Transverse colon (tissue), 4 donors: ENCODE measurements at regions not wholly inside any gene's neighbourhood (a gene's known extent, or its start where the extent isn't known, plus 50 kb on each side); places are given as distances from the start of the nearest gene placed in this dataset.

Experiments used
- DNase-seq: peaks from one replicate; pipeline ENCODE4 v3.0.0-alpha.2; 2019
- H3K27ac ChIP-seq, 4 donors: fragments of 200-600 bp; sonication (generic); 2 replicates each; pipeline ENCODE4 v1.5.1; 2016 to 2018; ENCODE audit warnings: inconsistent platforms in 4 of 4
- H3K27me3 ChIP-seq: fragments of 200-600 bp; sonication (generic); 2 replicates; pipeline ENCODE4 v1.5.1; 2017; ENCODE audit warnings: inconsistent platforms
- H3K36me3 ChIP-seq, 4 donors: fragments of 200-600 bp; sonication (generic); 2 replicates each; pipeline ENCODE4 v1.5.1; 2017 to 2019; ENCODE audit warnings: inconsistent platforms in 4 of 4
- H3K4me1 ChIP-seq, 4 donors: fragments of 200-600 bp; sonication (generic); 2 replicates each; pipeline ENCODE4 v1.5.1; 2017 to 2020; ENCODE audit warnings: inconsistent platforms in 4 of 4
- H3K4me3 ChIP-seq, 4 donors: fragments of 200-600 bp; sonication (generic); 1 replicate in 1 of 4; 2 replicates in 3 of 4; pipeline versions ENCODE4 v1.5.1 to v1.6.1; 2017 to 2019; ENCODE audit warnings: inconsistent platforms in 4 of 4
- H3K9me3 ChIP-seq, 2 donors: fragments of 200-600 bp; sonication (generic); 2 replicates each; pipeline ENCODE4 v1.5.1; 2017 to 2019; ENCODE audit warnings: inconsistent platforms in 2 of 2
- EP300 ChIP-seq: sonication (generic); formaldehyde crosslinking; IDR thresholded peaks from one replicate; pipeline ENCODE4 v1.6.1; 2017; ENCODE audit warnings: antibody characterized with exemption, low read depth
- POLR2A ChIP-seq: fragments of 450-650 bp; IDR thresholded peaks from one replicate; pipeline ENCODE4 v1.6.1; 2016; ENCODE audit warnings: antibody characterized with exemption, mild to moderate bottlenecking, moderate library complexity
- POLR2AphosphoS5 ChIP-seq, 3 donors: sonication (generic); formaldehyde crosslinking; IDR thresholded peaks; one replicate each; pipeline ENCODE4 v1.6.1; 2016; ENCODE audit warnings: antibody characterized with exemption in 3 of 3
- WGBS, 2 donors: methylation state at CpG; one replicate each; pipeline ENCODE4 v1.1.5; 2018; ENCODE audit warnings: low coverage in 1 of 2; 5-methylcytosine and 5-hydroxymethylcytosine counted together
- in situ Hi-C, 4 donors: fragments of 200-750 bp; cut with MboI; loops; one replicate each; pipeline versions ENCODE4 v1.15.0 to v1.15.1; 2017; ENCODE audit warnings: low sequenced_read_pairs in 3 of 4, low pct_ligation_motif_present in 1 of 4, low pct_unique_long_range_greater_than_20kb in 1 of 4
- intact Hi-C: fragments of 100-400 bp; cut with DNase I; formaldehyde crosslinking; loops from one replicate; pipeline ENCODE4 v1.15.1; 2023; ENCODE audit warnings: low total_unique reads
- TF ChIP-seq, protein P1 (sequence below), 5 experiments: fragments of 200-600 bp in 3 of 5; fragments of 450-650 bp in 2 of 5; sonication (generic) in 3 of 5; IDR thresholded peaks; 1 replicate in 2 of 5; 2 replicates in 3 of 5; pipeline ENCODE4 v1.5.1; 2016 to 2017; ENCODE audit warnings: antibody characterized with exemption in 5 of 5, inconsistent platforms in 3 of 5, mild to moderate bottlenecking in 2 of 5, moderate library complexity in 1 of 5

DNA sequence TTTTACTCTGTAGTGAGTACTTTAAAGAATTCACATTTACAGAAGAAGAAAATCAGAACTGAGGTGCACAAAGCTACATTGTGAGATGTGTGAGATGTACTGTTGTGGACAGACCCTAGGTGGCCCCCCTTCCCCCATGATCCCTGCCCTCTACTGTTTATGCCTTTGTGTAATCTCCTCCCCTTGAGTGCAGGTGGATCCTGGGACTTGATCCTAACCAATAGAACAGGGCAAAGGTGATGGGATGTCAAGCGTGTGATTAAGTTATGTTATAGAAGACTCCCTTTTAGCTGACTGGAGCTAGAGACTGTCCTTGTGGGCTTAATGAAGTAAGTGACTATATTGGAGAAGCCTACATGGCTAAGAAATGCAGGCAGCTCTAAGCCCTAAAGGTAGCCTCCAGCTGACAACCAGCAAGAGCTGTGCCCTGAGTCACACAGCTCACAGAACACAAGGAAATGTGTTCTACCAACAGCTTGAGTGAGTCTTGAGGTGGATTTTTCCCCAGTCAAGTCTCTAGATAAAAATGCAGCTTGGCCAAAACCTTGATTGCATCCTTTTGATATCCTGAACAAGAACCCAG lies 225.2 kb upstream of the LEF1 start:
- no peak overlapping the region for H3K4me3 ChIP-seq
- no peaks in the 10 kb centered on the region for H3K9me3 ChIP-seq
- H3K36me3 ChIP-seq: no peaks in the 10 kb centered on the region
- H3K27ac ChIP-seq: no peak overlapping the region
- no peaks in the 10 kb centered on the region for H3K27me3 ChIP-seq
- 80% methylated on average over 1 of the region's 1 CpG; no CpG with 5 or more reads in 1 of the 2 donors for WGBS, 2 donors
- intact Hi-C loops: no loop called here
- TF ChIP-seq POLR2A: no peak
- no peak for TF ChIP-seq EP300
- TF ChIP-seq POLR2AphosphoS5 (IDR thresholded peaks at IDR 0.05): no peak
- TF ChIP-seq, protein P1, sequence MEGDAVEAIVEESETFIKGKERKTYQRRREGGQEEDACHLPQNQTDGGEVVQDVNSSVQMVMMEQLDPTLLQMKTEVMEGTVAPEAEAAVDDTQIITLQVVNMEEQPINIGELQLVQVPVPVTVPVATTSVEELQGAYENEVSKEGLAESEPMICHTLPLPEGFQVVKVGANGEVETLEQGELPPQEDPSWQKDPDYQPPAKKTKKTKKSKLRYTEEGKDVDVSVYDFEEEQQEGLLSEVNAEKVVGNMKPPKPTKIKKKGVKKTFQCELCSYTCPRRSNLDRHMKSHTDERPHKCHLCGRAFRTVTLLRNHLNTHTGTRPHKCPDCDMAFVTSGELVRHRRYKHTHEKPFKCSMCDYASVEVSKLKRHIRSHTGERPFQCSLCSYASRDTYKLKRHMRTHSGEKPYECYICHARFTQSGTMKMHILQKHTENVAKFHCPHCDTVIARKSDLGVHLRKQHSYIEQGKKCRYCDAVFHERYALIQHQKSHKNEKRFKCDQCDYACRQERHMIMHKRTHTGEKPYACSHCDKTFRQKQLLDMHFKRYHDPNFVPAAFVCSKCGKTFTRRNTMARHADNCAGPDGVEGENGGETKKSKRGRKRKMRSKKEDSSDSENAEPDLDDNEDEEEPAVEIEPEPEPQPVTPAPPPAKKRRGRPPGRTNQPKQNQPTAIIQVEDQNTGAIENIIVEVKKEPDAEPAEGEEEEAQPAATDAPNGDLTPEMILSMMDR (IDR thresholded peaks at IDR 0.05): no peak
- DNase-seq: no peak
- H3K4me1 ChIP-seq: no peaks in the 10 kb centered on the region
- in situ Hi-C loops: no loop called here

DNA sequence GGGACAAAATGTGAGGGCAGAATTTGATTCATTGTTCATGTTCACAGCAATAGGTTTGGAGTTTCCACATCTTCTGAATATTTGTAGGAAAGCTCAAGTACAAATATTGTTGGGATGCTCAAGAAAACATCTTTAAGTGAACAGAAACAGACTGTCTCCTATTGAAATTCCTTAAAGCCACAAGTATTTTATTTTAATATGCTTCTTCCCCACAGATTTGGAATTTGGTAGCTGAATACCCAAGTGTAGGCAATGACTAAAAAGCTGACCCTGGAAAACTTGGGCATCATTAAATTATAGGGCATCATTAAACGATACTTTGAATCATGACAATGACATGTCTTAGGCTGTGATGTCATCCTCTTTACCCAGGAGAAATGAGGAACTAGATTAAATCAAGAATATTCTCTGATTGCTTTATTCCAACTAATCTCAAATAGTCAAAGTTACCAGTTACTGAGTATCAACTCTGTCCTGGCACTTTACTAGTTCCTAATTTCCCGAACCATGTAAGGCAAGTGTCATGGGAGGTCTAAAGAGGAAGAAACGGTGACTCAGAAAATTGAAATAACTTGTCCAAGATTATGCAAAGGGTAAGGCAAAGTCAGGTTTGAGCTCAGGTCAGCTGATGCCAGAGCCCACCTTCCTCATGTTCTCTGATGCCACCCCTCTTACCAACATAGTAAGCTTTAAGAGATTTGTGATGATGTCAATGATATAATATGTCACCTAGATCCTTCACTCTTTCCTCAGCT lies 223.1 kb upstream of the LEF1 start:
- intact Hi-C loops: no loop called here
- Histone ChIP-seq H3K4me3 (no peak overlapping the region), H3K9me3 (no peaks in the 10 kb centered on the region), H3K27me3 (no peaks in the 10 kb centered on the region), H3K27ac (no peak overlapping the region), H3K4me1 (no peaks in the 10 kb centered on the region), H3K36me3 (no peaks in the 10 kb centered on the region)
- WGBS, 2 donors: 90 to 96% methylated on average over 3 of the region's 3 CpGs
- in situ Hi-C loops: no loop called here
- no peak for DNase-seq
- TF ChIP-seq POLR2AphosphoS5 (IDR thresholded peaks at IDR 0.05) (no peak), POLR2A (no peak), EP300 (no peak)
- TF ChIP-seq, protein P1 (IDR thresholded peaks at IDR 0.05): no peak

DNA sequence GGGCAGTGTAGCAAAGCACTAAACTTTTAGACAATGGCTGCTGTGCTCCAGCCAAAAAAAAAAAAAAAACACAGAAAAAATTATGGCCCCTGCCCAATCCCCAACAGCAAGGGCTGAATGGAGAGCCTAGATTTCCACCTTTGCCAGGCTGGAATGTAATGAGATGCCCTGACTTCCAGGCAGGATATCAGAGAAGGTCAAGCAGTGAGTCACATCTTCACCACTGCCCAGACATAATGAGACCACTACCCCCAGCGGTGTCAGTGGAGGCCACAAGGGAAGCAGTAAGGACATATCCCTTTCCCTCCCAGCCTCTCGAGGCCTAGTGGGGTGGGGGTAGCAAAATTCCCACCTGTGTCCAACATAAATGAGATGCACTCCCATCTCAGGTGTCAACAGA lies 216.3 kb upstream of the LEF1 start:
- no peak overlapping the region for H3K4me3 ChIP-seq
- H3K27me3 ChIP-seq: no peaks in the 10 kb centered on the region
- 74 to 100% methylated on average over 1 to 2 of the region's 2 CpGs for WGBS, 2 donors
- in situ Hi-C loops (no loop called here), intact Hi-C loops (no loop called here)
- TF ChIP-seq EP300: no peak
- TF ChIP-seq POLR2A: no peak
- TF ChIP-seq, protein P1 (IDR thresholded peaks at IDR 0.05): no peak
- TF ChIP-seq POLR2AphosphoS5 (IDR thresholded peaks at IDR 0.05): no peak
- DNase-seq: no peak
- H3K9me3 ChIP-seq: no peaks in the 10 kb centered on the region
- H3K36me3 ChIP-seq: no peaks in the 10 kb centered on the region
- H3K4me1 ChIP-seq: no peaks in the 10 kb centered on the region
- no peak overlapping the region for H3K27ac ChIP-seq

DNA sequence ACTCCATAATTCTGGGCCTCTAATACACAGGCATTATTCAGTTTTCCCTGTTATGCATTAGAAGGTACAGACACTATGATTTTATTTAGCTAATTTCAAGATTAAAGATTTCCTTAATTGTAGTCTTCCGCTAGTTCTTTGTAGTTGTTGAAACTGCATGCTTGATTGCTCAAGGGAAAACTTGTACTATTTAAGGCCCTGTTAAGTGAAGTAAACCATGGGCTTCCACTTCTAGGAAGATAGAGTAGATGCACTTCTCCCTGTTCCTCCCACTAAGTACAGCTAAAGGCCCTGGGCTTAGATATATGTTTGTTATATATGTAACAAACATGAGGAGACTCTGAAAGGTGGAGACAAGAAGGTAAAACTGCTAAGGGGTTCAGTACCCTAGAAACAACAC lies 215.8 kb upstream of the LEF1 start:
- H3K9me3 ChIP-seq: no peaks in the 10 kb centered on the region
- WGBS, 2 donors: 79 to 100% methylated on average over 1 of the region's 1 CpG
- H3K4me3 ChIP-seq: no peak overlapping the region
- no peak overlapping the region for H3K27ac ChIP-seq
- H3K36me3 ChIP-seq: no peaks in the 10 kb centered on the region
- no peaks in the 10 kb centered on the region for H3K4me1 ChIP-seq
- in situ Hi-C loops (no loop called here), intact Hi-C loops (no loop called here)
- no peaks in the 10 kb centered on the region for H3K27me3 ChIP-seq
- no peak for TF ChIP-seq EP300
- no peak for TF ChIP-seq POLR2AphosphoS5 (IDR thresholded peaks at IDR 0.05)
- TF ChIP-seq, protein P1 (IDR thresholded peaks at IDR 0.05): no peak
- no peak for TF ChIP-seq POLR2A
- no peak for DNase-seq
